ENCODE measurements at regions not wholly inside any gene's neighbourhood (a gene's known extent, or its start where the extent isn't known, plus 50 kb on each side); places are given as distances from the start of the nearest gene placed in this dataset.
"Not testable (repeated sequence)": the region's sequence is repeated elsewhere in the genome, so short reads cannot be mapped to it uniquely, and the experiment has no call there.

GRCh38 chr12:46567667-46568066, 195.1 kb upstream of the SLC38A2 start:
- no peak for DNase-seq

GRCh38 chr12:46562625-46563225, 190.2 kb upstream of the SLC38A2 start:
- peak; percentile 76 for DNase-seq

- DNase-seq = not testable (repeated sequence)
Observed at GRCh38 chr12:46561769-46562624, 189.4 kb upstream of the SLC38A2 start.

GRCh38 chr12:46560874-46561273, 188.3 kb upstream of the SLC38A2 start:
- no peak for DNase-seq

GRCh38 chr12:46560089-46560488, 187.5 kb upstream of the SLC38A2 start:
- no peak for DNase-seq

GRCh38 chr12:46559311-46559710, 186.7 kb upstream of the SLC38A2 start:
- no peak for DNase-seq

- DNase-seq = no peak
Observed at GRCh38 chr12:46558677-46559076, 186.1 kb upstream of the SLC38A2 start.

GRCh38 chr12:46557539-46558373, 185.2 kb upstream of the SLC38A2 start:
- DNase-seq = no peak

GRCh38 chr12:46556819-46557524, 184.4 kb upstream of the SLC38A2 start:
- peak; percentile 94 for DNase-seq

- peak; percentile 93 for DNase-seq
Observed at GRCh38 chr12:46556105-46556559, 183.6 kb upstream of the SLC38A2 start.

- DNase-seq = peak; percentile 75
Observed at GRCh38 chr12:46555406-46555852, 182.9 kb upstream of the SLC38A2 start.

- no peak for DNase-seq
Observed at GRCh38 chr12:46554460-46554859, 181.9 kb upstream of the SLC38A2 start.

GRCh38 chr12:46553911-46554310, 181.3 kb upstream of the SLC38A2 start:
- no peak for DNase-seq

GRCh38 chr12:46553266-46553665, 180.7 kb upstream of the SLC38A2 start:
- peak; percentile 60 for DNase-seq

GRCh38 chr12:46550266-46550879, 177.8 kb upstream of the SLC38A2 start:
- DNase-seq = no peak

GRCh38 chr12:46549527-46550265, 177.1 kb upstream of the SLC38A2 start:
- DNase-seq = peak; percentile 87

- no peak for DNase-seq
Observed at GRCh38 chr12:46548605-46549071, 176.1 kb upstream of the SLC38A2 start.

- peak; percentile 91 for DNase-seq
Observed at GRCh38 chr12:46547421-46548354, 175.1 kb upstream of the SLC38A2 start.

- DNase-seq = peak; percentile 75
Observed at GRCh38 chr12:46546634-46547273, 174.2 kb upstream of the SLC38A2 start.
